HepG2 (cell line): ENCODE measurements at regions not wholly inside any gene's neighbourhood (a gene's known extent, or its start where the extent isn't known, plus 50 kb on each side); places are given as distances from the start of the nearest gene placed in this dataset.
A peak's percentile ranks its signal among the peaks of the same experiment; 100 is the strongest.

Experiments
- ATRX ChIP-seq: sonication (generic); formaldehyde crosslinking; IDR thresholded peaks from 2 replicates; pipeline ENCODE4 v1.4.0; 2020; ENCODE audit warnings: missing genetic modification reagents, borderline replicate concordance
- EZH2 ChIP-seq: conservative IDR thresholded peaks from 2 replicates; pipeline ENCODE4 v1.6.1; 2012; ENCODE audit warnings: mild to moderate bottlenecking, low read depth, low read length, moderate library complexity
- FOXA3 ChIP-seq: IDR thresholded peaks from 2 replicates; pipeline ENCODE4 v1.6.1; 2016; ENCODE audit warnings: missing genetic modification reagents, missing compliant biosample characterization
- IRF2 ChIP-seq: IDR thresholded peaks from 2 replicates; pipeline ENCODE4 v1.6.1; 2018; ENCODE audit warnings: missing genetic modification reagents, missing compliant biosample characterization
- KDM2A ChIP-seq: sonication (generic); formaldehyde crosslinking; IDR thresholded peaks from 2 replicates; pipeline ENCODE4 v1.4.0; 2020; ENCODE audit warnings: low read depth, missing genetic modification reagents, borderline replicate concordance
- KDM4B ChIP-seq: sonication (generic); formaldehyde crosslinking; IDR thresholded peaks from 2 replicates; pipeline ENCODE4 v1.4.0; 2020; ENCODE audit warnings: missing genetic modification reagents
- KMT2A ChIP-seq: sonication (generic); formaldehyde crosslinking; IDR thresholded peaks from 2 replicates; pipeline ENCODE4 v1.4.0; 2020; ENCODE audit warnings: missing genetic modification reagents
- MAZ ChIP-seq, 2 experiments: sonication (generic) in 1 of 2; formaldehyde crosslinking in 1 of 2; IDR thresholded peaks; 2 replicates each; pipeline versions ENCODE4 v1.5.0 to v1.6.1; 2012 to 2020; ENCODE audit warnings: low read depth in 2 of 2, mild to moderate bottlenecking in 2 of 2, borderline replicate concordance in 1 of 2, improper control_type of control experiment in 1 of 2, low read length in 1 of 2, missing genetic modification reagents in 1 of 2, moderate library complexity in 1 of 2
- MTA1 ChIP-seq: sonication (generic); formaldehyde crosslinking; IDR thresholded peaks from 2 replicates; pipeline ENCODE4 v1.4.0; 2020; ENCODE audit warnings: missing genetic modification reagents, mild to moderate bottlenecking, borderline replicate concordance
- NR2F6 ChIP-seq, 2 experiments: IDR thresholded peaks; 2 replicates each; pipeline ENCODE4 v1.6.1; 2016; ENCODE audit warnings: antibody characterized with exemption in 1 of 2, mild to moderate bottlenecking in 1 of 2
- POGZ ChIP-seq: sonication (generic); formaldehyde crosslinking; IDR thresholded peaks from 2 replicates; pipeline ENCODE4 v1.4.0; 2020; ENCODE audit warnings: mild to moderate bottlenecking, missing genetic modification reagents
- RARA ChIP-seq: IDR thresholded peaks from 2 replicates; pipeline ENCODE4 v1.6.1; 2016; ENCODE audit warnings: missing genetic modification reagents, missing compliant biosample characterization
- SCMH1 ChIP-seq: sonication (generic); formaldehyde crosslinking; IDR thresholded peaks from 2 replicates; pipeline ENCODE4 v1.9.0; 2021; ENCODE audit warnings: missing genetic modification reagents, mild to moderate bottlenecking, borderline replicate concordance
- SRSF9 ChIP-seq: fragments of 200-400 bp; formaldehyde crosslinking; IDR thresholded peaks from 2 replicates; pipeline ENCODE4 v1.6.1; 2018; ENCODE audit warnings: borderline replicate concordance, mild to moderate bottlenecking, low read depth, low read length; ENCODE audit not compliant: insufficient read depth, poor library complexity, severe bottlenecking
- STAG1 ChIP-seq: sonication (generic); formaldehyde crosslinking; IDR thresholded peaks from 2 replicates; pipeline ENCODE4 v1.4.0; 2020; ENCODE audit warnings: missing genetic modification reagents
- WIZ ChIP-seq: sonication (generic); formaldehyde crosslinking; IDR thresholded peaks from 2 replicates; pipeline ENCODE4 v1.5.1; 2020; ENCODE audit warnings: mild to moderate bottlenecking, missing genetic modification reagents
- ZNF160 ChIP-seq: sonication (generic); formaldehyde crosslinking; IDR thresholded peaks from 2 replicates; pipeline ENCODE4 v1.8.0; 2022; ENCODE audit warnings: mild to moderate bottlenecking, inconsistent platforms, missing genetic modification reagents
- ZNF264 ChIP-seq: sonication (generic); formaldehyde crosslinking; IDR thresholded peaks from 2 replicates; pipeline ENCODE4 v1.4.0; 2020; ENCODE audit warnings: missing genetic modification reagents
- ZNF350 ChIP-seq: sonication (generic); formaldehyde crosslinking; IDR thresholded peaks from 2 replicates; pipeline ENCODE4 v1.4.0; 2020; ENCODE audit warnings: mild to moderate bottlenecking, low read depth, missing genetic modification reagents, borderline replicate concordance
- ZNF468 ChIP-seq: sonication (generic); formaldehyde crosslinking; IDR thresholded peaks from 2 replicates; pipeline ENCODE4 v1.8.0; 2022; ENCODE audit warnings: mild to moderate bottlenecking, moderate library complexity, missing genetic modification reagents
- ZNF720 ChIP-seq: sonication (generic); formaldehyde crosslinking; IDR thresholded peaks from 2 replicates; pipeline ENCODE4 v1.4.0; 2020; ENCODE audit warnings: missing genetic modification reagents
- ZNF792 ChIP-seq: IDR thresholded peaks from 2 replicates; pipeline ENCODE4 v1.6.1; 2016
- TF ChIP-seq, protein P1 (sequence below): IDR thresholded peaks from 2 replicates; pipeline ENCODE4 v1.6.1; 2016
- TF ChIP-seq, protein P2 (sequence below): IDR thresholded peaks from 2 replicates; pipeline ENCODE4 v1.6.1; 2012; ENCODE audit warnings: low read depth, low read length, improper control_type of control experiment
- TF ChIP-seq, protein P3 (sequence below): sonication (generic); formaldehyde crosslinking; IDR thresholded peaks from 2 replicates; pipeline ENCODE4 v1.5.0; 2020; ENCODE audit warnings: missing genetic modification reagents, mild to moderate bottlenecking, borderline replicate concordance
- TF ChIP-seq, protein P4 (sequence below): sonication (generic); formaldehyde crosslinking; IDR thresholded peaks from 2 replicates; pipeline ENCODE4 v1.4.0; 2020; ENCODE audit warnings: missing genetic modification reagents
- TF ChIP-seq, protein P5 (sequence below): sonication (generic); formaldehyde crosslinking; IDR thresholded peaks from 2 replicates; pipeline ENCODE4 v1.4.0; 2020; ENCODE audit warnings: missing genetic modification reagents

DNA sequence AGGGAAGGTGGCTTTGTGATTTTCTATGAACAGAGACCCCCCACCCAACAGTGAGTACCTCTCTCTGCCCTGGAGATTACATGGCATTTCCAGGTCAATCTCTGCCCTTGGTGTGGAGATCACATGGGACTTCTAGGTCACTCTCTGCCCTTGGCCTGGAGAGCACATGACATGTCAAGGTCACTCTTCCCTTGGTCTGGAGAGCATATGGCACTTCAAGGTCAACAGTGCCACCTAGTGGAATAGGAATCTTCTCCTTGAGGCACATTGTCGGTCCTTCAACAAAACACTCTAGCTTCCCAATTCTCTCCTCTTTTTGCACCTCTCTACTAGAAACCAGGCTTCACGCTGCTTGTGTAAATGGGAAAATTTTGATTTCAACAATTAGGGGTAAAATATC, 66.2 kb upstream of the TACR3 start (continued):
- TF ChIP-seq SRSF9 (no peak), SCMH1 (no peak), ZNF264 (no peak), ZNF792 (CRISPR knock-in tag) (no peak), IRF2 (CRISPR knock-in tag) (no peak), EZH2 (no peak), KMT2A (CRISPR knock-in tag) (no peak), POGZ (0 out of 2 replicates have a peak, but pooled peaks have one; percentile 31), STAG1 (peak; percentile 87), FOXA3 (no peak), MAZ (IDR thresholded peaks at IDR 0.05; ENCODE audit: borderline replicate concordance, low read depth, low read length) (no peak), MAZ (CRISPR knock-in tag; IDR thresholded peaks at IDR 0.05; ENCODE audit: low read depth) (no peak), WIZ (CRISPR knock-in tag) (no peak), KDM2A (CRISPR knock-in tag) (no peak), ATRX (CRISPR knock-in tag) (no peak), ZNF720 (CRISPR knock-in tag) (no peak), KDM4B (CRISPR knock-in tag) (no peak), ZNF160 (no peak), MTA1 (CRISPR knock-in tag) (no peak), ZNF468 (no peak), ZNF350 (no peak), RARA (peak; percentile 32; the same call in 1 of the 2 replicates), NR2F6 (IDR thresholded peaks at IDR 0.05) (peak; percentile 68), NR2F6 (CRISPR knock-in tag; IDR thresholded peaks at IDR 0.05) (peak; percentile 72)
- TF ChIP-seq, protein P1, sequence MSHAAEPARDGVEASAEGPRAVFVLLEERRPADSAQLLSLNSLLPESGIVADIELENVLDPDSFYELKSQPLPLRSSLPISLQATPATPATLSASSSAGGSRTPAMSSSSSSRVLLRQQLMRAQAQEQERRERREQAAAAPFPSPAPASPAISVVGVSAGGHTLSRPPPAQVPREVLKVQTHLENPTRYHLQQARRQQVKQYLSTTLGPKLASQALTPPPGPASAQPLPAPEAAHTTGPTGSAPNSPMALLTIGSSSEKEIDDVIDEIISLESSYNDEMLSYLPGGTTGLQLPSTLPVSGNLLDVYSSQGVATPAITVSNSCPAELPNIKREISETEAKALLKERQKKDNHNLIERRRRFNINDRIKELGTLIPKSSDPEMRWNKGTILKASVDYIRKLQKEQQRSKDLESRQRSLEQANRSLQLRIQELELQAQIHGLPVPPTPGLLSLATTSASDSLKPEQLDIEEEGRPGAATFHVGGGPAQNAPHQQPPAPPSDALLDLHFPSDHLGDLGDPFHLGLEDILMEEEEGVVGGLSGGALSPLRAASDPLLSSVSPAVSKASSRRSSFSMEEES (CRISPR knock-in tag), result peak; percentile 68; the same call in 1 of the 2 replicates
- TF ChIP-seq, protein P2, sequence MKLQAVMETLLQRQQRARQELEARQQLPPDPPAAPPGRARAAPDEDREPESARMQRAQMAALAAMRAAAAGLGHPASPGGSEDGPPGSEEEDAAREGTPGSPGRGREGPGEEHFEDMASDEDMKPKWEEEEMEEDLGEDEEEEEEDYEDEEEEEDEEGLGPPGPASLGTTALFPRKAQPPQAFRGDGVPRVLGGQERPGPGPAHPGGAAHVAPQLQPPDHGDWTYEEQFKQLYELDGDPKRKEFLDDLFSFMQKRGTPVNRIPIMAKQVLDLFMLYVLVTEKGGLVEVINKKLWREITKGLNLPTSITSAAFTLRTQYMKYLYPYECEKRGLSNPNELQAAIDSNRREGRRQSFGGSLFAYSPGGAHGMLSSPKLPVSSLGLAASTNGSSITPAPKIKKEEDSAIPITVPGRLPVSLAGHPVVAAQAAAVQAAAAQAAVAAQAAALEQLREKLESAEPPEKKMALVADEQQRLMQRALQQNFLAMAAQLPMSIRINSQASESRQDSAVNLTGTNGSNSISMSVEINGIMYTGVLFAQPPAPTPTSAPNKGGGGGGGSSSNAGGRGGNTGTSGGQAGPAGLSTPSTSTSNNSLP, result no peak
- TF ChIP-seq, protein P3, sequence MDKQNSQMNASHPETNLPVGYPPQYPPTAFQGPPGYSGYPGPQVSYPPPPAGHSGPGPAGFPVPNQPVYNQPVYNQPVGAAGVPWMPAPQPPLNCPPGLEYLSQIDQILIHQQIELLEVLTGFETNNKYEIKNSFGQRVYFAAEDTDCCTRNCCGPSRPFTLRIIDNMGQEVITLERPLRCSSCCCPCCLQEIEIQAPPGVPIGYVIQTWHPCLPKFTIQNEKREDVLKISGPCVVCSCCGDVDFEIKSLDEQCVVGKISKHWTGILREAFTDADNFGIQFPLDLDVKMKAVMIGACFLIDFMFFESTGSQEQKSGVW (CRISPR knock-in tag), result no peak
- TF ChIP-seq, protein P4, sequence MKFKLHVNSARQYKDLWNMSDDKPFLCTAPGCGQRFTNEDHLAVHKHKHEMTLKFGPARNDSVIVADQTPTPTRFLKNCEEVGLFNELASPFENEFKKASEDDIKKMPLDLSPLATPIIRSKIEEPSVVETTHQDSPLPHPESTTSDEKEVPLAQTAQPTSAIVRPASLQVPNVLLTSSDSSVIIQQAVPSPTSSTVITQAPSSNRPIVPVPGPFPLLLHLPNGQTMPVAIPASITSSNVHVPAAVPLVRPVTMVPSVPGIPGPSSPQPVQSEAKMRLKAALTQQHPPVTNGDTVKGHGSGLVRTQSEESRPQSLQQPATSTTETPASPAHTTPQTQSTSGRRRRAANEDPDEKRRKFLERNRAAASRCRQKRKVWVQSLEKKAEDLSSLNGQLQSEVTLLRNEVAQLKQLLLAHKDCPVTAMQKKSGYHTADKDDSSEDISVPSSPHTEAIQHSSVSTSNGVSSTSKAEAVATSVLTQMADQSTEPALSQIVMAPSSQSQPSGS (CRISPR knock-in tag), result no peak
- TF ChIP-seq, protein P5, sequence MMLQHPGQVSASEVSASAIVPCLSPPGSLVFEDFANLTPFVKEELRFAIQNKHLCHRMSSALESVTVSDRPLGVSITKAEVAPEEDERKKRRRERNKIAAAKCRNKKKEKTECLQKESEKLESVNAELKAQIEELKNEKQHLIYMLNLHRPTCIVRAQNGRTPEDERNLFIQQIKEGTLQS (CRISPR knock-in tag), result no peak
